ENCODE measurements at regions not wholly inside any gene's neighbourhood (a gene's known extent, or its start where the extent isn't known, plus 50 kb on each side); places are given as distances from the start of the nearest gene placed in this dataset.
A peak's percentile ranks its signal among the peaks of the same experiment; 100 is the strongest.
"Not testable (repeated sequence)": the region's sequence is repeated elsewhere in the genome, so short reads cannot be mapped to it uniquely, and the experiment has no call there.

DNA sequence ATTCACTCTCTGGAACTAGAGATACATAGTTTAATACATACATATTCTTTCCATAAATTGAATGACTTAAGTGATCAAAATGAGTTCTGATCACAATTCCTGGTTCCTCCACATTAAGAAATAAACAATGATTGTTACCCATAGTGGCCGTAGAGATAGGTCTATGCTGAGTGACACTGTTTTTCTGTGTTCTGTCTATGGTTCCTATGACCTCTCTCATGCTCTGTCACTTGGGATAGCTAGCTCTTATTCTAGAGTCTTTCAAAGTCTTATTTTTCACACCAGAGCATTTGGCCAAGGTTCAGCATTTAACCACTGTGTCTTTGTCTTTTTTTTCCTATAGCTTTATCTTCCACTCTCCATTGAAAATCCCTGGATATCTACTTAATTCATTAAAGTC lies 132.4 kb downstream of the GOLGA6L6 start:
- Histone ChIP-seq H3K4me1 (no peaks in the 10 kb centered on the region), H3K4me3 (no peak overlapping the region), H3K27me3 (no peaks in the 10 kb centered on the region), H3K27ac (no peak overlapping the region), H3K9me3 (peaks cover 0 to 7% (median 0%) of the 10 kb centered on the region in 4 donors), H3K36me3 (no peaks in the 10 kb centered on the region)
- TF ChIP-seq POLR2A (IDR thresholded peaks at IDR 0.05) (no peak), EP300 (IDR thresholded peaks at IDR 0.05) (no peak), POLR2AphosphoS5 (IDR thresholded peaks at IDR 0.05) (no peak)
- TF ChIP-seq, protein P1, sequence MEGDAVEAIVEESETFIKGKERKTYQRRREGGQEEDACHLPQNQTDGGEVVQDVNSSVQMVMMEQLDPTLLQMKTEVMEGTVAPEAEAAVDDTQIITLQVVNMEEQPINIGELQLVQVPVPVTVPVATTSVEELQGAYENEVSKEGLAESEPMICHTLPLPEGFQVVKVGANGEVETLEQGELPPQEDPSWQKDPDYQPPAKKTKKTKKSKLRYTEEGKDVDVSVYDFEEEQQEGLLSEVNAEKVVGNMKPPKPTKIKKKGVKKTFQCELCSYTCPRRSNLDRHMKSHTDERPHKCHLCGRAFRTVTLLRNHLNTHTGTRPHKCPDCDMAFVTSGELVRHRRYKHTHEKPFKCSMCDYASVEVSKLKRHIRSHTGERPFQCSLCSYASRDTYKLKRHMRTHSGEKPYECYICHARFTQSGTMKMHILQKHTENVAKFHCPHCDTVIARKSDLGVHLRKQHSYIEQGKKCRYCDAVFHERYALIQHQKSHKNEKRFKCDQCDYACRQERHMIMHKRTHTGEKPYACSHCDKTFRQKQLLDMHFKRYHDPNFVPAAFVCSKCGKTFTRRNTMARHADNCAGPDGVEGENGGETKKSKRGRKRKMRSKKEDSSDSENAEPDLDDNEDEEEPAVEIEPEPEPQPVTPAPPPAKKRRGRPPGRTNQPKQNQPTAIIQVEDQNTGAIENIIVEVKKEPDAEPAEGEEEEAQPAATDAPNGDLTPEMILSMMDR (IDR thresholded peaks at IDR 0.05): no peak
- ATAC-seq (ENCODE audit: low FRiP score in 2 of 2): peak; percentile 29 to 49
- 71 to 91% methylated on average over 1 of the region's 1 CpG for WGBS, 2 donors
- DNase-seq: no peak

GRCh38 chr15:20407553-20407952 lies 134.0 kb downstream of the GOLGA6L6 start:
- TF ChIP-seq POLR2A (IDR thresholded peaks at IDR 0.05): no peak
- no peak for TF ChIP-seq EP300 (IDR thresholded peaks at IDR 0.05)
- no peak for TF ChIP-seq POLR2AphosphoS5 (IDR thresholded peaks at IDR 0.05)
- TF ChIP-seq, protein P1 (IDR thresholded peaks at IDR 0.05): no peak
- Histone ChIP-seq H3K27me3 (no peaks in the 10 kb centered on the region), H3K36me3 (no peaks in the 10 kb centered on the region), H3K9me3 (peaks cover 0 to 7% (median 0%) of the 10 kb centered on the region in 4 donors), H3K4me3 (no peak overlapping the region), H3K4me1 (no peaks in the 10 kb centered on the region), H3K27ac (no peak overlapping the region)
- no peak for ATAC-seq (ENCODE audit: low FRiP score in 2 of 2)
- no peak for DNase-seq
- 49 to 63% methylated on average over 6 of the region's 6 CpGs for WGBS, 2 donors

DNA sequence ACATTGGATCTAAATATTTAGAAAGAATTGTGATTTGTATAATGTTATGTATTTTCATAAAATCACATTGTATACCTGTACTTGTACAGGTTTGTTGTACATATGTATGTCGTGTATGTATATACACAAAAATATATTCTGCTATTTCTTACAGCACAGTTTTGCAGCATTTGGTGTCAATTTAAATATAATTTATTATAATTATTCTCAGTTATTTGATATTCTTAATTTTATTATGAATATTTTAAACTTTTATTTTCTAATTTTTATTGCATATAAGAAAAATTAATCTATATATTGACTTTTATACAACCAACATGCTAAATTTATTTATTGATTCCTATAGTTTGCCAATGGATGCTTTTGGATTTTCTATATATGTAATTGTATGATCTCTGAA lies 137.0 kb downstream of the GOLGA6L6 start:
- not testable (repeated sequence) for H3K27ac ChIP-seq; H3K4me1 ChIP-seq; H3K27me3 ChIP-seq; DNase-seq; ATAC-seq (ENCODE audit: low FRiP score in 2 of 2); H3K36me3 ChIP-seq; H3K4me3 ChIP-seq
- peaks cover 0 to 12% (median 0%) of the 10 kb centered on the region in 4 donors for H3K9me3 ChIP-seq
- 57 to 67% methylated on average over 1 of the region's 1 CpG for WGBS, 2 donors

DNA sequence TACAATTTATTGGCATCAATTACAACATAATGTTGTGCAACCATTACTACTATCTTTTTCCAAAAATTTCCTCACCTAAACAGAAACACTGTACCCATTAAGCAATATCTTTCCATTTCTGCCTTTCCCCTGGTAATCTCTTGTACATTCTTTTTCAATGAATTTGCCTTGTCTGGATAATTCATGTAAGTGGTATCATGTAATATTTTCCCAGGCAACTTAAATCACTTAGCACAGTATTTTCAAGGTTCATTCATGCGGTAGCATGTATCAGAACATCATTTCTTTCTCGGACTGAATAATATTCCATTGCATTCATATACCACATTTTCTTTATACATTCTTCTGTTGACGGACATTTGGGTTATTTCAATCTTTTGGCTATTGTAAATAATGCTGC lies 139.0 kb downstream of the GOLGA6L6 start:
- DNase-seq; H3K27me3 ChIP-seq; H3K27ac ChIP-seq; H3K4me1 ChIP-seq; ATAC-seq (ENCODE audit: low FRiP score in 2 of 2); H3K36me3 ChIP-seq; H3K4me3 ChIP-seq: not testable (repeated sequence)
- WGBS, 2 donors: 80 to 87% methylated on average over 3 of the region's 3 CpGs
- peaks cover 0 to 15% (median 0%) of the 10 kb centered on the region in 4 donors for H3K9me3 ChIP-seq

DNA sequence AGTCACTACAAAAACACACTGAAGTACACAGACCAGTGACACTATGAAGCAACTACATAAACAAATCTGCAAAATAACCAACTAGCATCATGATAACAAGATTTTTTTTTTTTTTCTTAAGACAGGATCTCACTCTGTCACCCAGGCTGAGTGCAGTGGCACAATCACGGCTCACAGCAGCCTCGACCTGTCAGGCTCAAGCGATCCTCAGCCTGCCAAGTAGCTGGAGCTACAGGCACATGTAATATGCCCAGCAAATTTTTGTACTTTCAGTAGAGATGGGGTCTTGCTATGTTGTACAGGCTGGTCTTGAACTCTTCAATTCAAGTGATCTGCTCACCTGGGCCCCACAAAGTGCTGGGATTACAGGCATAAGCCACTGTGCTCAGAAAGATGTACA lies 140.5 kb downstream of the GOLGA6L6 start:
- peak; percentile 27 to 58 for ATAC-seq (ENCODE audit: low FRiP score in 2 of 2)
- DNase-seq, H3K27me3 ChIP-seq, H3K27ac ChIP-seq, H3K36me3 ChIP-seq, H3K4me1 ChIP-seq, H3K4me3 ChIP-seq: not testable (repeated sequence)
- WGBS, 2 donors: 76 to 78% methylated on average over 3 of the region's 3 CpGs
- peaks cover 0 to 12% (median 0%) of the 10 kb centered on the region in 4 donors for H3K9me3 ChIP-seq

- not testable (repeated sequence) for DNase-seq; H3K9me3 ChIP-seq; H3K4me1 ChIP-seq; H3K4me3 ChIP-seq; H3K27me3 ChIP-seq; H3K27ac ChIP-seq; H3K36me3 ChIP-seq; ATAC-seq (ENCODE audit: low FRiP score in 2 of 2)
- 78 to 80% methylated on average over 5 of the region's 5 CpGs for WGBS, 2 donors
These were observed 142.9 kb downstream of the GOLGA6L6 start for GRCh38 chr15:20398680-20399079.

- not testable (repeated sequence) for DNase-seq; H3K36me3 ChIP-seq; H3K27ac ChIP-seq; ATAC-seq (ENCODE audit: low FRiP score in 2 of 2); H3K4me1 ChIP-seq; H3K4me3 ChIP-seq; H3K27me3 ChIP-seq
- WGBS, 2 donors: 34 to 39% methylated on average over 3 of the region's 3 CpGs
- H3K9me3 ChIP-seq: peaks cover 0 to 12% (median 4%) of the 10 kb centered on the region in 4 donors
These were observed 153.4 kb downstream of the GOLGA6L6 start for GRCh38 chr15:20388161-20388560.

GRCh38 chr15:20386198-20386597 lies 155.4 kb downstream of the GOLGA6L6 start:
- peaks cover 0 to 12% (median 4%) of the 10 kb centered on the region in 4 donors for H3K9me3 ChIP-seq
- TF ChIP-seq EP300 (IDR thresholded peaks at IDR 0.05) (no peak), POLR2AphosphoS5 (IDR thresholded peaks at IDR 0.05) (no peak), POLR2A (IDR thresholded peaks at IDR 0.05) (no peak)
- TF ChIP-seq, protein P1 (IDR thresholded peaks at IDR 0.05): no peak

GRCh38 chr15:20380199-20380598 lies 161.4 kb downstream of the GOLGA6L6 start:
- not testable (repeated sequence) for H3K36me3 ChIP-seq; H3K27ac ChIP-seq; ATAC-seq (ENCODE audit: low FRiP score in 2 of 2); H3K4me1 ChIP-seq; H3K9me3 ChIP-seq; DNase-seq; H3K4me3 ChIP-seq; H3K27me3 ChIP-seq
- WGBS, 2 donors: 89 to 93% methylated on average over 5 of the region's 5 CpGs

More at GRCh38 chr15:20386198-20386597, 155.4 kb downstream of the GOLGA6L6 start:
- H3K27ac ChIP-seq: no peak overlapping the region
- no peaks in the 10 kb centered on the region for H3K36me3 ChIP-seq
- H3K4me3 ChIP-seq: no peak overlapping the region
- no peaks in the 10 kb centered on the region for H3K27me3 ChIP-seq
- H3K4me1 ChIP-seq: no peaks in the 10 kb centered on the region
- ATAC-seq (ENCODE audit: low FRiP score in 2 of 2) (peak; percentile 45 to 69), DNase-seq (no peak)

Measured in upper lobe of left lung (tissue), 6 donors.